ENCODE measurements at regions not wholly inside any gene's neighbourhood (a gene's known extent, or its start where the extent isn't known, plus 50 kb on each side); places are given as distances from the start of the nearest gene placed in this dataset.

DNA sequence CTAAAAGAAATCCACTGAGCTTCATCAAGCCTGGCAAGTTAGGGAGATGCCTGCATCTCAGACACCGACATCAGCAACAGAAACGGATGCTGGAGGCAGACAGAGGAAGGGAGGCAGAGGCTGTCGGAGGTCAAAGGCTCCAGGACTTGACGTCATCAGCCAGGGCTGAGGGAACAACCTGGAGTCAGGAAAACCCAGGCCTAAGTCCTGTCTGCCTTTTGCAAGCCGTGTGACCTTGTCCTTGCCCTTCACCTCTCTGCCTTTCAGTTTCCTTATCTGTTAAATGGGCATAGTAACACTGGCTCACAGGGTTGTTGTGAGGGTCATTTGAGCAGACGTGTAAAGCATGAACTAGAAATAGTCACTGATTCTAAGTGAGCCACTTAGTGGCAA lies 194.2 kb downstream of the BCL11B start:
- Histone ChIP-seq H3K4me3 (replicated peaks; ENCODE audit: low read depth, low read length) (no peak overlapping the region), H3K27me3 (replicated peaks; ENCODE audit: control insufficient read depth, insufficient read depth, low read length) (no peaks in the 10 kb centered on the region), H3K36me3 (ENCODE audit: control insufficient read depth, insufficient read depth, low read length) (no peaks in the 10 kb centered on the region)
- TF ChIP-seq, protein P1, sequence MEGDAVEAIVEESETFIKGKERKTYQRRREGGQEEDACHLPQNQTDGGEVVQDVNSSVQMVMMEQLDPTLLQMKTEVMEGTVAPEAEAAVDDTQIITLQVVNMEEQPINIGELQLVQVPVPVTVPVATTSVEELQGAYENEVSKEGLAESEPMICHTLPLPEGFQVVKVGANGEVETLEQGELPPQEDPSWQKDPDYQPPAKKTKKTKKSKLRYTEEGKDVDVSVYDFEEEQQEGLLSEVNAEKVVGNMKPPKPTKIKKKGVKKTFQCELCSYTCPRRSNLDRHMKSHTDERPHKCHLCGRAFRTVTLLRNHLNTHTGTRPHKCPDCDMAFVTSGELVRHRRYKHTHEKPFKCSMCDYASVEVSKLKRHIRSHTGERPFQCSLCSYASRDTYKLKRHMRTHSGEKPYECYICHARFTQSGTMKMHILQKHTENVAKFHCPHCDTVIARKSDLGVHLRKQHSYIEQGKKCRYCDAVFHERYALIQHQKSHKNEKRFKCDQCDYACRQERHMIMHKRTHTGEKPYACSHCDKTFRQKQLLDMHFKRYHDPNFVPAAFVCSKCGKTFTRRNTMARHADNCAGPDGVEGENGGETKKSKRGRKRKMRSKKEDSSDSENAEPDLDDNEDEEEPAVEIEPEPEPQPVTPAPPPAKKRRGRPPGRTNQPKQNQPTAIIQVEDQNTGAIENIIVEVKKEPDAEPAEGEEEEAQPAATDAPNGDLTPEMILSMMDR (IDR thresholded peaks at IDR 0.05; ENCODE audit: insufficient read depth, low read length, poor library complexity, severe bottlenecking) = no peak
- no peak for DNase-seq (ENCODE audit: extremely low read depth, insufficient read length)

DNA sequence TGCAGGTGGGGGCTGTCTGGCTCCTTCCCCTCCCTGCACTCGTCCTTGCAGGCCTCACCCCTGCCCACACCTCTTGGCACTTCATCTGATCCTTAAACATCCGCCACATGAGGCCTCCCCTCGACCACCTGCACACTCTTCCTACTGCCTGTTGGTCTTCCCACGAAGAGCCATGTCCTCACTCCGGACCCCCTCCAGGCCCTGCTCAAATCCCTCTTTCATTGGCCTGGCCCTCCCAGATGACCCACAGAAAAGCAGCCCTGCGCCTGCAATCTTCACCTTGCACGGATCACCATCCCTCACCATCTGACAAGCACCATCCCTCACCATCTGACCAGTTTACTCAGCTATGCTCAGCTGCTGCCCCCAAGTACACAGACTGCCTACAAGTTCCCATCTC lies 193.6 kb downstream of the BCL11B start:
- H3K36me3 ChIP-seq (ENCODE audit: control insufficient read depth, insufficient read depth, low read length) = no peaks in the 10 kb centered on the region
- no peaks in the 10 kb centered on the region for H3K27me3 ChIP-seq (replicated peaks; ENCODE audit: control insufficient read depth, insufficient read depth, low read length)
- no peak for DNase-seq (ENCODE audit: extremely low read depth, insufficient read length)
- TF ChIP-seq, protein P1 (IDR thresholded peaks at IDR 0.05; ENCODE audit: insufficient read depth, low read length, poor library complexity, severe bottlenecking) = no peak
- H3K4me3 ChIP-seq (replicated peaks; ENCODE audit: low read depth, low read length) = no peak overlapping the region

DNA sequence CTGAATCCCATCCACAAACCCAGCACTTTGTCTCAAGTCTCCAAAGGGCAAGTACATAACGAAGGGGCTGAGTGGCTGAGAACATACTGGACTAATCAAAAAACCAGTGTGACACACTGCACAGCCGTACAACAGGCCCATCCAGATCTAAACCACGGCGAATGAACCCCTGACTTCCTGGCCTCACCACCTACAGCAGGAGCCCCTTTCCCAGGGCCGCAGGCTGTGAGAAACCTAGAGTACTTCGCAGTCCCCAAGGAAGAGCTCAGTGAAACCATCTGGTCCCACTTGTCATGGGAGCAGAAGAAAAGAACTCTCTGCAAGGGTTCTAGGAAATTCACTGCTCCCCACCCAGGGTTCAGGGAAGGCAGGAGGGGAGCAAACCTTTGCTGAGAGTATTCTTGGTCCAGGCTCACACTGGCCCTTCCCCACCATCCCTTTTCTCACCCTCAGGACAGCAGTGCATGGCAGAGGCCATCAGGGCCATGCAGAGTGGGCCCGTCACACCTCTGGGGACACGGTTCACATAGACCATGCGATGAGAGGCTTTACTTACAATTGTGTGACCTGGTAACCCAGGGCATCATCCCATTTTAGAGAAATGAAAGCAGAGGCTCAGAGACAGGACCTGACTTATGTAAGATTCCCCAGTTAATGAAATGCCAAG lies 192.8 kb downstream of the BCL11B start:
- H3K36me3 ChIP-seq (ENCODE audit: control insufficient read depth, insufficient read depth, low read length) = no peaks in the 10 kb centered on the region
- TF ChIP-seq, protein P1 (IDR thresholded peaks at IDR 0.05; ENCODE audit: insufficient read depth, low read length, poor library complexity, severe bottlenecking) = no peak
- DNase-seq (ENCODE audit: extremely low read depth, insufficient read length) = no peak
- no peak overlapping the region for H3K4me3 ChIP-seq (replicated peaks; ENCODE audit: low read depth, low read length)
- H3K27me3 ChIP-seq (replicated peaks; ENCODE audit: control insufficient read depth, insufficient read depth, low read length) = no peaks in the 10 kb centered on the region

DNA sequence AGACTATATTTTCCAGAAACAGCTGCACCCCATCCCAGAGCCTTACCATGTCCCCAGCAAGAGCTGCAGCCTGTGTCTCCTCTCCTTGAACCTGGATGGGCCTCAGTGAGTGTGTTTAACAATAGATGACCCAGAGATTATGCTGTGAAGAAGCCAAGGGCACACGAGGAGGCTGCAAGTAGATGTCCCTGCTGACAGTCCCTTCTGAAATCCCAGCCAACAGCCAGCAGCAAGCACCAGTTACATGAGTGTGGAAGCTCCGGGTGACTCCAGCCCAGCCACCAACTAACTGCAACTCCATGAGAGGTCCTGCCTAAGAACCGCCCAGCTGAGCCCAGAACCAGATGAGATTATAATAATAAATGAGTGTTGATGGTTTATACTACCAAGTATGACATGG lies 191.7 kb downstream of the BCL11B start:
- Histone ChIP-seq H3K36me3 (ENCODE audit: control insufficient read depth, insufficient read depth, low read length) (no peaks in the 10 kb centered on the region), H3K27me3 (replicated peaks; ENCODE audit: control insufficient read depth, insufficient read depth, low read length) (no peaks in the 10 kb centered on the region), H3K4me3 (replicated peaks; ENCODE audit: low read depth, low read length) (no peak overlapping the region)
- no peak for DNase-seq (ENCODE audit: extremely low read depth, insufficient read length)
- TF ChIP-seq, protein P1 (IDR thresholded peaks at IDR 0.05; ENCODE audit: insufficient read depth, low read length, poor library complexity, severe bottlenecking) = no peak

DNA sequence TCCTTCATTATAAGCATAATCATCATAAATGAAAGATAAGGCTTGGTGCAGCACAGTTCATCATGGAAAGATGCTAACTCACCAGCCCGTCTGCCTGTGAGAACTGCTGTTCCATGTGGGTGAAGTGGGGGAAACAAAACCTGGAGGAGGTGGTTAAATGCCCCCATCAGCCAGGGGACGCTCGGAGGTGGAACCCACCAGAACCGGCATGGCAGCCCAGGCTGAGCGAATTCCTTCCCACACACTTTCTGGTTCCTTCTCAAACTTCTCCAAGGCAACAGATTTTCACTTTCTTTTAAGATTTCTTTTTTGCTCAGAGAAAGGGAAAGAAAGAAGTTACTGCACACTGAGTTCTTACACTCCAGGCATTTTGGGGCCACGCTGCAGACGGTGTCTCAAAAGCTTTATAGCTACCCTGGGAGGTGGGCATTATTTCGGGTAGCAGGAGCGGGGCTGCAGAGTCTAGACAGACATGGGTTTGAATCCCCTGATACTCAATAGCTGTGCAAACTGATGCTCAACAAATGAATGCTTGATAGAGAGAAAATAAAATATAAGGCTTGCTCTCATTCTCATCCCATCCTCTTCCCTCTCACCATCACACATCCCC lies 190.7 kb downstream of the BCL11B start:
- Histone ChIP-seq H3K27me3 (replicated peaks; ENCODE audit: control insufficient read depth, insufficient read depth, low read length) (no peaks in the 10 kb centered on the region), H3K4me3 (replicated peaks; ENCODE audit: low read depth, low read length) (no peak overlapping the region), H3K36me3 (ENCODE audit: control insufficient read depth, insufficient read depth, low read length) (no peaks in the 10 kb centered on the region)
- TF ChIP-seq, protein P1 (IDR thresholded peaks at IDR 0.05; ENCODE audit: insufficient read depth, low read length, poor library complexity, severe bottlenecking) = no peak
- no peak for DNase-seq (ENCODE audit: extremely low read depth, insufficient read length)

Measured in GM06990 (cell line).